Lung (tissue), 11 donors: ENCODE measurements at regions not wholly inside any gene's neighbourhood (a gene's known extent, or its start where the extent isn't known, plus 50 kb on each side); places are given as distances from the start of the nearest gene placed in this dataset.

Source experiments
- ATAC-seq: fragments of 200-7000 bp; cut with Tn5 transposase; one replicate; pipeline ENCODE4 v1.9.1; 2020; ENCODE audit warnings: moderate number of reproducible peaks; ENCODE audit not compliant: insufficient read depth, low FRiP score
- DNase-seq, 3 donors: peaks; one replicate each; pipeline ENCODE4 v3.0.0-alpha.2; 2013 to 2017
- H3K27ac ChIP-seq, 2 donors: one replicate each; pipeline ENCODE4 v1.5.1; 2013; ENCODE audit warnings: mild to moderate bottlenecking in 2 of 2, moderate library complexity in 2 of 2, control low read depth in 1 of 2, inconsistent platforms in 1 of 2, low read depth in 1 of 2, low read length in 1 of 2
- H3K27me3 ChIP-seq, 3 donors: one replicate each; pipeline ENCODE4 v1.5.1; 2013; ENCODE audit warnings: low read length in 2 of 3; ENCODE audit not compliant: control insufficient read depth in 3 of 3, insufficient read depth in 3 of 3
- H3K36me3 ChIP-seq, 4 donors: one replicate each; pipeline ENCODE4 v1.5.1; 2013; ENCODE audit warnings: low read length in 4 of 4, mild to moderate bottlenecking in 1 of 4, moderate library complexity in 1 of 4; ENCODE audit not compliant: control insufficient read depth in 4 of 4, insufficient read depth in 4 of 4
- H3K4me1 ChIP-seq, 5 donors: one replicate each; pipeline ENCODE4 v1.5.1; 2013; ENCODE audit warnings: low read length in 5 of 5, mild to moderate bottlenecking in 2 of 5, moderate library complexity in 1 of 5; ENCODE audit not compliant: control insufficient read depth in 5 of 5, insufficient read depth in 5 of 5
- H3K4me3 ChIP-seq: one replicate; pipeline ENCODE4 v1.5.1; 2013; ENCODE audit warnings: mild to moderate bottlenecking, control low read depth, moderate library complexity
- H3K9ac ChIP-seq, 2 donors: one replicate each; pipeline ENCODE4 v1.5.1; 2013; ENCODE audit warnings: low read length in 2 of 2, control low read depth in 1 of 2; ENCODE audit not compliant: insufficient read depth in 1 of 2
- H3K9me3 ChIP-seq, 4 donors: one replicate each; pipeline ENCODE4 v1.5.1; 2013; ENCODE audit warnings: low read length in 3 of 4, mild to moderate bottlenecking in 1 of 4, moderate library complexity in 1 of 4; ENCODE audit not compliant: control insufficient read depth in 4 of 4, insufficient read depth in 3 of 4
- WGBS, 2 donors: extraction: QIAGEN DNeasy Blood & Tissue Kit; methylation state at CpG; one replicate each; pipeline ENCODE4 v1.1.7; 2013; 5-methylcytosine and 5-hydroxymethylcytosine counted together
- TF ChIP-seq, protein P1 (sequence below): IDR thresholded peaks from 2 replicates; pipeline ENCODE4 v1.5.1; 2012; ENCODE audit warnings: mild to moderate bottlenecking; ENCODE audit errors: control extremely low read depth, extremely low read depth
- donor health status: control.
- donor health status: control.
- donor health status: Bipolar disorder and iron deficiency.
- donor health status: healthy.
- donor health status: DM: yes; HTN: yes; CAD: no.

DNA sequence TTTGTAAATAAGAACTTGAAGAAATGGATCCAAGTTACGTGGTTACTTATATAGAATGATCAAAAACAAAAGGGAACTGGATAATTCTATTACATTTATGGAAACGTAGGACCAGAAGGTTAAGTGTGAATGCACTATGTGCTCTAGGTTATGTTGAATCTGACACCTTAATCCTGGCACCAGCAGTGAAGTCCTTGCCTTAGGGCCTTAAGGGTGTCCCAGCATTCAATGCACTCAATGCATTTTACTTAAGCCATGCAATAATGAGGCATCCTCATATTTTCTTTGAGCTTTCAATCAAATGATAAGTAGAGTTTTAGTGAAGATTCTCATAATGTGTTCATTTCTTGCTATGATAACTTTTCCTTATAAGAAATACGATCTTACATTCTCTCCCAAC, 178.3 kb upstream of the AGR3 start:
- DNase-seq, result no peak
- no peak overlapping the region for H3K27ac ChIP-seq
- H3K9me3 ChIP-seq, result no peaks in the 10 kb centered on the region
- no peak for ATAC-seq
- 85 to 88% methylated on average over 3 of the region's 3 CpGs for WGBS, 2 donors
- H3K9ac ChIP-seq, result no peak overlapping the region
- H3K4me3 ChIP-seq, result no peak overlapping the region
- H3K27me3 ChIP-seq, result no peaks in the 10 kb centered on the region
- H3K4me1 ChIP-seq, result peaks cover 0 to 7% (median 4%) of the 10 kb centered on the region in 5 donors
- TF ChIP-seq, protein P1, sequence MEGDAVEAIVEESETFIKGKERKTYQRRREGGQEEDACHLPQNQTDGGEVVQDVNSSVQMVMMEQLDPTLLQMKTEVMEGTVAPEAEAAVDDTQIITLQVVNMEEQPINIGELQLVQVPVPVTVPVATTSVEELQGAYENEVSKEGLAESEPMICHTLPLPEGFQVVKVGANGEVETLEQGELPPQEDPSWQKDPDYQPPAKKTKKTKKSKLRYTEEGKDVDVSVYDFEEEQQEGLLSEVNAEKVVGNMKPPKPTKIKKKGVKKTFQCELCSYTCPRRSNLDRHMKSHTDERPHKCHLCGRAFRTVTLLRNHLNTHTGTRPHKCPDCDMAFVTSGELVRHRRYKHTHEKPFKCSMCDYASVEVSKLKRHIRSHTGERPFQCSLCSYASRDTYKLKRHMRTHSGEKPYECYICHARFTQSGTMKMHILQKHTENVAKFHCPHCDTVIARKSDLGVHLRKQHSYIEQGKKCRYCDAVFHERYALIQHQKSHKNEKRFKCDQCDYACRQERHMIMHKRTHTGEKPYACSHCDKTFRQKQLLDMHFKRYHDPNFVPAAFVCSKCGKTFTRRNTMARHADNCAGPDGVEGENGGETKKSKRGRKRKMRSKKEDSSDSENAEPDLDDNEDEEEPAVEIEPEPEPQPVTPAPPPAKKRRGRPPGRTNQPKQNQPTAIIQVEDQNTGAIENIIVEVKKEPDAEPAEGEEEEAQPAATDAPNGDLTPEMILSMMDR, result no peak
- H3K36me3 ChIP-seq, result no peaks in the 10 kb centered on the region

DNA sequence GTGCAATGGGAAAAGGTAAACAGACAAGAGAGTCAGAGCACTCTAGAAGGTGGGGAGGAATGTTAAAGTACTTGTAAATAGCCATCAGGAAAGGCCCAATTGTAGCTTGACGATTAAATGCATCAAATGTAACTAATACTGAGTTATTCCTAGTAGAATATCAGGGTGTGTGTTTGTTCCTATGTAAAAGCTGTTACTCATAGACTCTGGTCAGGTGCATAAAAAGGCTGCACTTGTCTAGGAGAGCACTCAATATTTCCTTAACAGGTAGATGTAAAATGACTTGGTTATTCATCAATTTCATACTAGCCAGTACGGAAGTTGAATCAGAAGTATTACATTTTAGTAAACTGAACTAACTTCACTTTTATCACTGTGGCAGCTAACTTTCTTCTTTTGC, 179.7 kb upstream of the AGR3 start:
- H3K27ac ChIP-seq, result no peak overlapping the region
- H3K9me3 ChIP-seq, result no peaks in the 10 kb centered on the region
- peaks cover 0 to 7% (median 4%) of the 10 kb centered on the region in 5 donors for H3K4me1 ChIP-seq
- DNase-seq (no peak), ATAC-seq (no peak)
- WGBS, 2 donors, result 70 to 82% methylated on average over 2 of the region's 2 CpGs
- TF ChIP-seq, protein P1, result no peak
- H3K9ac ChIP-seq, result no peak overlapping the region
- H3K36me3 ChIP-seq, result no peaks in the 10 kb centered on the region
- no peaks in the 10 kb centered on the region for H3K27me3 ChIP-seq
- H3K4me3 ChIP-seq, result no peak overlapping the region

- WGBS, 2 donors, result 63 to 79% methylated on average over 5 of the region's 5 CpGs
- Histone ChIP-seq H3K27me3 (no peaks in the 10 kb centered on the region), H3K9ac (no peak overlapping the region), H3K9me3 (no peaks in the 10 kb centered on the region), H3K4me3 (no peak overlapping the region), H3K4me1 (peaks cover 0 to 4% (median 0%) of the 10 kb centered on the region in 5 donors), H3K27ac (no peak overlapping the region), H3K36me3 (no peaks in the 10 kb centered on the region)
- ATAC-seq (no peak), DNase-seq (no peak)
- TF ChIP-seq, protein P1, result no peak
Measured at GRCh38 chr7:17062151-17063044, 180.6 kb upstream of the AGR3 start.

DNA sequence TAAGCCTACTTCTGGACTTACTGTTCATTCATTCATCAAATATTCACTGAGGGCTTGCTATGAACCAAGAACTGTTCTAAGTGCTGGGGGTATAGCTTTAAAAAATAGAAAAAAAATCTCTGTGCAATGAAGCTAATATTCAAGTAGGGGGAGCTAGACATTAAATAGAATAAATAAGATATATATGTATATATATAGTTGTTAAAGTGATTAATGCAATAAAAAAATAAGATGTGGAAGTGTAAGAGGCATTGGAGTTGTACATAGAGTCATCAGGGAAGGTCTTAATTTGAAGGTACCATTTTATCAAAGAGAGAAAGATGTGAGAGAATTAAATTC, 181.2 kb upstream of the AGR3 start:
- TF ChIP-seq, protein P1, result no peak
- Histone ChIP-seq H3K9ac (no peak overlapping the region), H3K4me1 (peaks cover 0 to 4% (median 0%) of the 10 kb centered on the region in 5 donors), H3K27me3 (no peaks in the 10 kb centered on the region), H3K4me3 (no peak overlapping the region), H3K9me3 (no peaks in the 10 kb centered on the region), H3K36me3 (no peaks in the 10 kb centered on the region), H3K27ac (no peak overlapping the region)
- ATAC-seq, result no peak
- no peak for DNase-seq
